K562 (cell line): ENCODE measurements at regions not wholly inside any gene's neighbourhood (a gene's known extent, or its start where the extent isn't known, plus 50 kb on each side); places are given as distances from the start of the nearest gene placed in this dataset.
A peak's percentile ranks its signal among the peaks of the same experiment; 100 is the strongest.

ENCODE experiments used
- KLF13 ChIP-seq: fragments of 450-650 bp; IDR thresholded peaks from 2 replicates; pipeline ENCODE4 v1.6.1; 2016; ENCODE audit warnings: missing genetic modification characterization, low read depth, mild to moderate bottlenecking, missing compliant biosample characterization, moderate library complexity, borderline replicate concordance
- MTA1 ChIP-seq: fragments of 450-650 bp; IDR thresholded peaks from 2 replicates; pipeline ENCODE4 v1.6.1; 2017; ENCODE audit warnings: borderline replicate concordance
- NR4A1 ChIP-seq, 2 experiments: fragments of 250-450 bp in 1 of 2; fragments of 450-650 bp in 1 of 2; sonication (Bioruptor Pico) in 1 of 2; IDR thresholded peaks; 2 replicates each; pipeline versions ENCODE4 v1.4.0 to v1.6.1; 2016 to 2020; ENCODE audit warnings: mild to moderate bottlenecking in 2 of 2, missing compliant biosample characterization in 1 of 2, missing genetic modification characterization in 1 of 2, moderate library complexity in 1 of 2
- PHF8 ChIP-seq: fragments of 200-600 bp; sonication (generic); IDR thresholded peaks from 2 replicates; pipeline ENCODE4 v1.6.1; 2012; ENCODE audit warnings: mixed run types, mild to moderate bottlenecking, inconsistent platforms, low read length, moderate library complexity, borderline replicate concordance
- POLR2A ChIP-seq: fragments of 450-650 bp; conservative IDR thresholded peaks from 2 replicates; pipeline ENCODE4 v1.6.1; 2016
- SETDB1 ChIP-seq: IDR thresholded peaks from one replicate; pipeline ENCODE4 v1.6.1; 2012; ENCODE audit warnings: low read length, control low read depth, inconsistent platforms
- SMC3 ChIP-seq: conservative IDR thresholded peaks from 2 replicates; pipeline ENCODE4 v1.6.1; 2011; ENCODE audit warnings: low read depth, low read length, improper control_type of control experiment; ENCODE audit not compliant: insufficient read depth
- ZNF174 ChIP-seq: fragments of 250-450 bp; sonication (Bioruptor Pico); IDR thresholded peaks from 2 replicates; pipeline ENCODE4 v1.4.0; 2020; ENCODE audit warnings: mild to moderate bottlenecking
- ZNF263 ChIP-seq: sonication (generic); formaldehyde crosslinking; IDR thresholded peaks from 2 replicates; pipeline ENCODE4 v1.8.0; 2022; ENCODE audit warnings: mild to moderate bottlenecking, missing genetic modification reagents, borderline replicate concordance
- ZNF592 ChIP-seq: fragments of 450-650 bp; IDR thresholded peaks from 2 replicates; pipeline ENCODE4 v1.6.1; 2017; ENCODE audit warnings: antibody characterized with exemption, mild to moderate bottlenecking

- TF ChIP-seq POLR2A (no peak), ZNF592 (peak; percentile 99), KLF13 (0 out of 2 replicates have a peak, but pooled peaks have one; percentile 76), SMC3 (no peak), MTA1 (no peak), PHF8 (no peak), ZNF263 (no peak), NR4A1 (CRISPR knock-in tag; IDR thresholded peaks at IDR 0.05) (no peak), NR4A1 (tag; IDR thresholded peaks at IDR 0.05) (peak; percentile 98), ZNF174 (CRISPR knock-in tag) (no peak), SETDB1 (no peak)
Measured at GRCh38 chr5:108548684-108549596, 167.0 kb upstream of the FBXL17 start.
